Activated CD4-positive, alpha-beta T cell treated with anti-CD3 and anti-CD28 coated beads, Interleukin-2, amount 10 ng/mL, durations not matched to agents 7 days and 5 days (primary cell): ENCODE measurements at regions not wholly inside any gene's neighbourhood (a gene's known extent, or its start where the extent isn't known, plus 50 kb on each side); places are given as distances from the start of the nearest gene placed in this dataset.

Source experiments
- CTCF ChIA-PET: fragments of 350-600 bp; sonication (Branson Sonifier 250); formaldehyde crosslinking; loops from one replicate; lab custom pipeline; 2021; ENCODE audit warnings: antibody characterized with exemption; lab: Charles Lee
- POLR2A ChIA-PET: fragments of 350-600 bp; sonication (Branson Sonifier 250); formaldehyde crosslinking; loops from one replicate; lab custom pipeline; 2021; ENCODE audit warnings: antibody characterized with exemption; lab: Charles Lee
- DNase-seq: peaks from one replicate; pipeline ENCODE4 v3.0.0-alpha.2; 2020
- H3K27ac Mint-ChIP-seq: one replicate; pipeline ENCODE4 v1.8.0; 2021; ENCODE audit warnings: mild to moderate bottlenecking, moderate library complexity, mixed read lengths
- H3K27me3 Mint-ChIP-seq: one replicate; pipeline ENCODE4 v1.8.0; 2021; ENCODE audit warnings: mixed read lengths
- H3K36me3 Mint-ChIP-seq: one replicate; pipeline ENCODE4 v1.8.0; 2021; ENCODE audit warnings: low read depth, mixed read lengths
- H3K4me1 Mint-ChIP-seq: one replicate; pipeline ENCODE4 v1.8.0; 2021; ENCODE audit warnings: mixed read lengths
- H3K4me3 Mint-ChIP-seq: one replicate; pipeline ENCODE4 v1.8.0; 2021; ENCODE audit warnings: mild to moderate bottlenecking, moderate library complexity, mixed read lengths
- H3K9me3 Mint-ChIP-seq: one replicate; pipeline ENCODE4 v1.8.0; 2021; ENCODE audit warnings: mixed read lengths

- Mint-ChIP-seq H3K9me3 (peaks cover 9% of the 10 kb centered on the region), H3K4me1 (peaks cover 5% of the 10 kb centered on the region), H3K27ac (no peak overlapping the region), H3K4me3 (no peak overlapping the region), H3K27me3 (peaks cover 5% of the 10 kb centered on the region), H3K36me3 (peaks cover 2% of the 10 kb centered on the region)
- ChIA-PET POLR2A (no interaction called here), CTCF (interaction anchor here (0.8 kb wide), 1 partner anchor 38 kb away, joined by 3 read pairs; no protein-coding TSS in a partner anchor)
- DNase-seq, result no peak
These were observed 219.7 kb downstream of the CD47 start for GRCh38 chr3:107870943-107871638.

GRCh38 chr3:107870096-107870495, 220.7 kb downstream of the CD47 start:
- Mint-ChIP-seq H3K36me3 (peaks cover 2% of the 10 kb centered on the region), H3K9me3 (peaks cover 9% of the 10 kb centered on the region), H3K4me1 (peaks cover 5% of the 10 kb centered on the region), H3K27ac (no peak overlapping the region), H3K27me3 (peaks cover 5% of the 10 kb centered on the region), H3K4me3 (no peak overlapping the region)
- DNase-seq, result no peak
- ChIA-PET CTCF (no interaction called here), POLR2A (no interaction called here)

GRCh38 chr3:107868449-107868848, 222.4 kb downstream of the CD47 start:
- CTCF ChIA-PET, result no interaction called here
- no peak for DNase-seq
- Mint-ChIP-seq H3K9me3 (peaks cover 9% of the 10 kb centered on the region), H3K4me3 (no peak overlapping the region), H3K27ac (no peak overlapping the region), H3K36me3 (peaks cover 2% of the 10 kb centered on the region), H3K4me1 (peaks cover 5% of the 10 kb centered on the region), H3K27me3 (peaks cover 5% of the 10 kb centered on the region)
- POLR2A ChIA-PET, result no interaction called here

- ChIA-PET POLR2A (no interaction called here), CTCF (no interaction called here)
- Mint-ChIP-seq H3K27ac (no peak overlapping the region), H3K27me3 (peaks cover 5% of the 10 kb centered on the region), H3K36me3 (no peaks in the 10 kb centered on the region), H3K4me1 (no peaks in the 10 kb centered on the region), H3K9me3 (no peaks in the 10 kb centered on the region), H3K4me3 (no peak overlapping the region)
- no peak for DNase-seq
These were observed 228.9 kb downstream of the CD47 start for GRCh38 chr3:107861904-107862303.

GRCh38 chr3:107861422-107861821, 229.4 kb downstream of the CD47 start:
- ChIA-PET POLR2A (no interaction called here), CTCF (interaction anchor here (0.7 kb wide), 1 partner anchor 196 kb away, joined by 3 read pairs; no protein-coding TSS in a partner anchor)
- Mint-ChIP-seq H3K36me3 (no peaks in the 10 kb centered on the region), H3K4me3 (no peak overlapping the region), H3K27me3 (peaks cover 2% of the 10 kb centered on the region), H3K4me1 (no peaks in the 10 kb centered on the region), H3K9me3 (no peaks in the 10 kb centered on the region), H3K27ac (no peak overlapping the region)
- no peak for DNase-seq
